ENCODE measurements at regions not wholly inside any gene's neighbourhood (a gene's known extent, or its start where the extent isn't known, plus 50 kb on each side); places are given as distances from the start of the nearest gene placed in this dataset.

DNA sequence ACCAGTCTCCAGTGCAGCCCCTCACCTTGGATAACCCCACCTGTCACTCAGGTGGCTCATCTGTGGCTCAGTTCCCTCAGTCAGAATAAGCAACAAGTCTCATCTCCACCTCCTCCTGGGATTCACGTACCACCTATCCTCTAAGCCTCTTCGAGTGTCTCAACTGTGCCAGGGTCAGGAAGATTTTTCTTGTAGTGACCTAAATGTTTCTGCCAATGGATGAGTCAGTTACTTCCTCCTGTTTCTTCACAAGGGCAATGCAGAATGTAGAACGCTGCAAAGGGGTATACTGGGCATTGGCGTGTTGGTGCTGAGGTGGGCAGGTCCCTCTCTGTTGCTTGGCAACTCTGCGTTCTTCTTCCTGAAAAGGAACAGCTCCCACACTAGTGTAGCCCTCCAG is 213.3 kb upstream of the CXCR4 start:
- TF ChIP-seq E2F6 (IDR thresholded peaks at IDR 0.05; ENCODE audit: borderline replicate concordance, low read depth) (no peak), HOXB5 (CRISPR knock-in tag; IDR thresholded peaks at IDR 0.05) (no peak), JUNB (IDR thresholded peaks at IDR 0.05) (no peak), CEBPB (IDR thresholded peaks at IDR 0.05) (no peak), CHD4 (IDR thresholded peaks at IDR 0.05; ENCODE audit: borderline replicate concordance) (no peak), RAD21 (conservative IDR thresholded peaks at IDR 0.05 in 1 of 2, IDR thresholded peaks at IDR 0.05 in 1 of 2) (no peak)
- 24% methylated on average over 5 of the region's 5 CpGs for WGBS (ENCODE audit: missing lambda C conversion rate)
- no peak overlapping the region for H3K27ac ChIP-seq
- no peaks in the 10 kb centered on the region for H3K4me1 ChIP-seq
- ChIA-PET POLR2A (no interaction called here), CTCF (no interaction called here)
- ATAC-seq (no peak), FAIRE-seq (no peak), DNase-seq (ENCODE audit: low read depth in 1 of 2, low spot score in 1 of 2) (no peak)
- no peak overlapping the region for H3K4me3 ChIP-seq
- no peak overlapping the region for H3K4me2 ChIP-seq
- no peaks in the 10 kb centered on the region for H3K9me3 ChIP-seq

DNA sequence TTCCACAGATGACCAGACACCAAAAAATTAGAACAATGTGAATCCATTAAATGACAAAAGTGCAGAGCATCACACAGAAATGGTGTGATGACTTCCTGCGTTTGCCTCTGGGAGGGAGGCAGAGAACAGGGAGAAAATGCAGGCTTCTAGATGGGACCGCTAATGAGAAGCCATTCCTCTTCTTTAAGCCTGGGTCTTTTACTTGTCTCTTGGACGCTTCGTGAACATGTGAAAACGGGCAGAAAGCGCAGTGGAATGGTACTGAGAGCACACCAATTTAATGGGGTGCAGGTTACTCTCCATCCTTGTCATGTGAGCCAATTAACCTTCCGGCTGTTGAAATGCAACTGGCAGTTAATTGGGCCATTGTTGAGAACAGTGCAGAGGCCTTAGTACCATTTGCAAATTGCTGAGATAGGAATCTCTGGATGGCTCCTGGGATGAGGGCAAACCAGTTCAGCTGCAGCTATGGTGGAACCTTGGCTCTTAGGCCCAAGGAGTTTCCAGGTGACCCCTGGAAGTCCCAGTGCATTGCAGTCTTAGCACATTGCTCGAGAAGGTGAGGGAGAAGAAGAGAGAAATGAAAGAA is 210.4 kb upstream of the CXCR4 start:
- no peaks in the 10 kb centered on the region for H3K9me3 ChIP-seq
- no peak overlapping the region for H3K4me2 ChIP-seq
- WGBS (ENCODE audit: missing lambda C conversion rate), result 66% methylated on average over 8 of the region's 8 CpGs
- H3K4me1 ChIP-seq, result no peaks in the 10 kb centered on the region
- CTCF ChIA-PET, result no interaction called here
- no peak overlapping the region for H3K27ac ChIP-seq
- DNase-seq (ENCODE audit: low read depth in 1 of 2, low spot score in 1 of 2), result no peak
- H3K4me3 ChIP-seq, result no peak overlapping the region
- POLR2A ChIA-PET, result no interaction called here
- no peak for TF ChIP-seq RFX5 (IDR thresholded peaks at IDR 0.05)
- no peak for TF ChIP-seq CBX2 (IDR thresholded peaks at IDR 0.05; ENCODE audit: borderline replicate concordance, low read depth)
- no peak for TF ChIP-seq MAZ (IDR thresholded peaks at IDR 0.05; ENCODE audit: borderline replicate concordance, low read depth, low read length)
- TF ChIP-seq CEBPB (IDR thresholded peaks at IDR 0.05), result no peak
- TF ChIP-seq, protein P1, sequence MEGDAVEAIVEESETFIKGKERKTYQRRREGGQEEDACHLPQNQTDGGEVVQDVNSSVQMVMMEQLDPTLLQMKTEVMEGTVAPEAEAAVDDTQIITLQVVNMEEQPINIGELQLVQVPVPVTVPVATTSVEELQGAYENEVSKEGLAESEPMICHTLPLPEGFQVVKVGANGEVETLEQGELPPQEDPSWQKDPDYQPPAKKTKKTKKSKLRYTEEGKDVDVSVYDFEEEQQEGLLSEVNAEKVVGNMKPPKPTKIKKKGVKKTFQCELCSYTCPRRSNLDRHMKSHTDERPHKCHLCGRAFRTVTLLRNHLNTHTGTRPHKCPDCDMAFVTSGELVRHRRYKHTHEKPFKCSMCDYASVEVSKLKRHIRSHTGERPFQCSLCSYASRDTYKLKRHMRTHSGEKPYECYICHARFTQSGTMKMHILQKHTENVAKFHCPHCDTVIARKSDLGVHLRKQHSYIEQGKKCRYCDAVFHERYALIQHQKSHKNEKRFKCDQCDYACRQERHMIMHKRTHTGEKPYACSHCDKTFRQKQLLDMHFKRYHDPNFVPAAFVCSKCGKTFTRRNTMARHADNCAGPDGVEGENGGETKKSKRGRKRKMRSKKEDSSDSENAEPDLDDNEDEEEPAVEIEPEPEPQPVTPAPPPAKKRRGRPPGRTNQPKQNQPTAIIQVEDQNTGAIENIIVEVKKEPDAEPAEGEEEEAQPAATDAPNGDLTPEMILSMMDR (IDR thresholded peaks at IDR 0.05), result no peak
- TF ChIP-seq RARB (CRISPR knock-in tag; IDR thresholded peaks at IDR 0.05), result no peak
- no peak for TF ChIP-seq EHF (CRISPR knock-in tag; IDR thresholded peaks at IDR 0.05)
- TF ChIP-seq MAX (IDR thresholded peaks at IDR 0.05), result no peak
- TF ChIP-seq MYC (IDR thresholded peaks at IDR 0.05; ENCODE audit: borderline replicate concordance, low read length), result no peak
- TF ChIP-seq PHF8 (IDR thresholded peaks at IDR 0.05; ENCODE audit: borderline replicate concordance, low read depth), result no peak
- TF ChIP-seq JUNB (IDR thresholded peaks at IDR 0.05), result no peak
- TF ChIP-seq, protein P2, sequence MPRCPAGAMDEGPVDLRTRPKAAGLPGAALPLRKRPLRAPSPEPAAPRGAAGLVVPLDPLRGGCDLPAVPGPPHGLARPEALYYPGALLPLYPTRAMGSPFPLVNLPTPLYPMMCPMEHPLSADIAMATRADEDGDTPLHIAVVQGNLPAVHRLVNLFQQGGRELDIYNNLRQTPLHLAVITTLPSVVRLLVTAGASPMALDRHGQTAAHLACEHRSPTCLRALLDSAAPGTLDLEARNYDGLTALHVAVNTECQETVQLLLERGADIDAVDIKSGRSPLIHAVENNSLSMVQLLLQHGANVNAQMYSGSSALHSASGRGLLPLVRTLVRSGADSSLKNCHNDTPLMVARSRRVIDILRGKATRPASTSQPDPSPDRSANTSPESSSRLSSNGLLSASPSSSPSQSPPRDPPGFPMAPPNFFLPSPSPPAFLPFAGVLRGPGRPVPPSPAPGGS (IDR thresholded peaks at IDR 0.05), result no peak
- no peak for TF ChIP-seq RNF2 (IDR thresholded peaks at IDR 0.05; ENCODE audit: borderline replicate concordance, low read depth)
- TF ChIP-seq BHLHE40 (IDR thresholded peaks at IDR 0.05; ENCODE audit: low read depth, low read length), result no peak
- no peak for TF ChIP-seq RAD21 (conservative IDR thresholded peaks at IDR 0.05 in 1 of 2, IDR thresholded peaks at IDR 0.05 in 1 of 2)
- no peak for TF ChIP-seq SREBF2 (IDR thresholded peaks at IDR 0.05)
- no peak for TF ChIP-seq JUN (IDR thresholded peaks at IDR 0.05)
- FAIRE-seq, result no peak
- no peak for ATAC-seq

Data from A549 (cell line).